Colonic mucosa (tissue), 4 donors: ENCODE measurements at regions not wholly inside any gene's neighbourhood (a gene's known extent, or its start where the extent isn't known, plus 50 kb on each side); places are given as distances from the start of the nearest gene placed in this dataset.
"Not testable (repeated sequence)": the region's sequence is repeated elsewhere in the genome, so short reads cannot be mapped to it uniquely, and the experiment has no call there.

Experiments used
- DNase-seq: peaks from one replicate; pipeline ENCODE4 v3.0.0-alpha.2; 2020
- H3K27ac ChIP-seq: fragments of 200-600 bp; one replicate; pipeline ENCODE4 v1.8.0; 2021
- H3K27me3 ChIP-seq: fragments of 200-600 bp; one replicate; pipeline ENCODE4 v1.8.0; 2021
- H3K36me3 ChIP-seq: fragments of 200-600 bp; one replicate; pipeline ENCODE4 v1.8.0; 2021
- H3K4me1 ChIP-seq: fragments of 200-600 bp; one replicate; pipeline ENCODE4 v1.8.0; 2021; ENCODE audit warnings: mild to moderate bottlenecking
- H3K4me3 ChIP-seq: fragments of 200-600 bp; one replicate; pipeline ENCODE4 v1.8.0; 2021
- H3K9ac ChIP-seq, 2 donors: one replicate each; pipeline ENCODE4 v1.7.0; 2013; ENCODE audit warnings: control low read depth in 2 of 2, low read depth in 2 of 2, low read length in 2 of 2
- H3K9me3 ChIP-seq: fragments of 200-600 bp; one replicate; pipeline ENCODE4 v1.8.0; 2021
- intact Hi-C: fragments of 100-400 bp; cut with DNase I; formaldehyde crosslinking; loops from one replicate; pipeline ENCODE4 v1.14.1; 2022
- TF ChIP-seq, protein P1 (sequence below): fragments of 200-600 bp; IDR thresholded peaks from one replicate; pipeline ENCODE4 v1.8.0; 2022; ENCODE audit warnings: antibody characterized with exemption, mild to moderate bottlenecking
- donor health status: healthy.
- donor health status: DM: no; HTN: no; CAD: no.
- donor health status: DM: no; HTN: no; CAD: no.

DNA sequence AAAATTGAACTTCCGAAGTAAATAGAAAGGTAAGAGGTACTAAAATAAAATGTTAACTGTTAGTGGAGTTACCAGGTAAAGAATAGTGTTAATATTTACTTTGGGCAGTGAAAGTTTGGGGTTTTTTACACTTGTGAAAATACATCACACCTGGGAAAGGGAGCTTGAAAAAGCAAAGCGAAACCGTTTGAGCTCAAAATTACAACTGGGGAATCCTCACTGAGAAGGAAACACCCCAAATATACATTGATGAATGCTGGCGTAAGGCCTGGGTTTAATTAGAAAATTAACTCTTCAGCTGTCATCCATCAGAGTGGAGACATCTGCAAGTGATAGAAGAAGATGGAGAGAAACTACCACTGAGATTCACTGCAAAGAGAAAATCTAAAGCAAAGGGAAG lies 1153.0 kb downstream of the SLITRK5 start:
- H3K4me3 ChIP-seq = no peak overlapping the region
- no peak overlapping the region for H3K9ac ChIP-seq
- H3K27ac ChIP-seq = no peak overlapping the region
- TF ChIP-seq, protein P1, sequence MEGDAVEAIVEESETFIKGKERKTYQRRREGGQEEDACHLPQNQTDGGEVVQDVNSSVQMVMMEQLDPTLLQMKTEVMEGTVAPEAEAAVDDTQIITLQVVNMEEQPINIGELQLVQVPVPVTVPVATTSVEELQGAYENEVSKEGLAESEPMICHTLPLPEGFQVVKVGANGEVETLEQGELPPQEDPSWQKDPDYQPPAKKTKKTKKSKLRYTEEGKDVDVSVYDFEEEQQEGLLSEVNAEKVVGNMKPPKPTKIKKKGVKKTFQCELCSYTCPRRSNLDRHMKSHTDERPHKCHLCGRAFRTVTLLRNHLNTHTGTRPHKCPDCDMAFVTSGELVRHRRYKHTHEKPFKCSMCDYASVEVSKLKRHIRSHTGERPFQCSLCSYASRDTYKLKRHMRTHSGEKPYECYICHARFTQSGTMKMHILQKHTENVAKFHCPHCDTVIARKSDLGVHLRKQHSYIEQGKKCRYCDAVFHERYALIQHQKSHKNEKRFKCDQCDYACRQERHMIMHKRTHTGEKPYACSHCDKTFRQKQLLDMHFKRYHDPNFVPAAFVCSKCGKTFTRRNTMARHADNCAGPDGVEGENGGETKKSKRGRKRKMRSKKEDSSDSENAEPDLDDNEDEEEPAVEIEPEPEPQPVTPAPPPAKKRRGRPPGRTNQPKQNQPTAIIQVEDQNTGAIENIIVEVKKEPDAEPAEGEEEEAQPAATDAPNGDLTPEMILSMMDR = no peak
- H3K36me3 ChIP-seq = no peaks in the 10 kb centered on the region
- intact Hi-C loops = no loop called here
- H3K9me3 ChIP-seq = no peaks in the 10 kb centered on the region
- H3K27me3 ChIP-seq = no peaks in the 10 kb centered on the region
- H3K4me1 ChIP-seq = no peaks in the 10 kb centered on the region
- DNase-seq = no peak

DNA sequence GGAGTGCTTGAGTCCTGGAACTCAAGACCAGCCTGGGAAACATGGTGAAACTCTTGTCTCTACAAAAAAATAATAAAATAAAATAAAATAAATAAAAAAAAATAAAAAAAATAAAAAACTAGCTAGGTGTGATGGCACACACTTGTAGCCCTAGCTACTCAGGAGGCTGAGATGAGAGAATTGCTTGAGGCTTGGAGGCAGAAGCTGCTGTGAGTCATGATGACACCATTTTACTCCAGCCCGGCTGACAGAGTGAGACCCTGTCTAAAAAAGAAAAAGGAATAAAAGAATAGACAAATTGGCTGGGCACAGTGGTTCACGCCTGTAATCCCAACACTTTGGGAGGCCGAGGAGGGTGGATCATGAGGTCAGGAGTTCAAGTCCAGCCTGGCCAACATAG lies 1168.9 kb downstream of the SLITRK5 start:
- Histone ChIP-seq H3K36me3 (no peaks in the 10 kb centered on the region), H3K9me3 (no peaks in the 10 kb centered on the region), H3K9ac (no peak overlapping the region), H3K4me1 (no peaks in the 10 kb centered on the region), H3K27ac (no peak overlapping the region), H3K27me3 (no peaks in the 10 kb centered on the region), H3K4me3 (no peak overlapping the region)
- DNase-seq = no peak
- TF ChIP-seq, protein P1 = no peak
- intact Hi-C loops = no loop called here

DNA sequence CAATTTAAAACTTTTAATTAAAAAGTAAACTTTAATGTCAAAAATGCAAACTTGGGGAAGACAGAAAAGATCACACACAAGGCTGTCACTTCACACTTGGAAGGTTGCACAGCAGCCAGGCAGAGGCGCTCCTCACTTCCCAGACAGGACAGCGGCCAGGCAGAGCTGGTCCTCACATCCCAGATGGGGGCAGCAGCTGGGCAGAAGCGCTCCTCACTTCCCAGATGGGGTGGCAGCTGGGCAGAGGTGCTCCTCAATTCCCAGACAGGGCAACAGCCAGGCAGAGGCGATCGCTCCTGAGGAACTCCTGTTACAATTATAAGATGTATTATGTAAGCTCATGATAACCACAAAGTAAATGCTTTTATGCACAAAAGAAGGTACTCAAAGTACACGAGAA lies 1181.1 kb downstream of the SLITRK5 start:
- H3K9ac ChIP-seq, H3K9me3 ChIP-seq, H3K27me3 ChIP-seq, H3K36me3 ChIP-seq, H3K27ac ChIP-seq, H3K4me1 ChIP-seq, intact Hi-C loops, H3K4me3 ChIP-seq, DNase-seq: not testable (repeated sequence)

DNA sequence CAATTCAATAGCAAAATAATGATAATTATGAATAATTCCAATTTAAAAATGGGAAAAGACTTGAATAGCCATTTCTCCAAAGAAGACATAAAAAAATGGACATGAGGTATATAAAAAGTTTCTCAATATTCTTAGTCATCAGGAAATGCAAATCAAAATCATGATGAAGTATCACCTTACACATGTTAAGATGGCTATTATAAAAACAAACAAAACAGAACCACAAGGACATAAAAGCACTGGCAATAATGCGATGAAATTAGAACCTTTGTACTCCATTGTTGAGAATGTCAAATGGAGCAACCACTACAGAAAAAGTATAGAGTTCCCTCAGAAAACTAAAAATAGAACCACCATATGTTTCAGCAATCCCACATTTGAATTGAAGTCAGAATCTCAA lies 1186.1 kb downstream of the SLITRK5 start:
- no peaks in the 10 kb centered on the region for H3K36me3 ChIP-seq
- H3K9ac ChIP-seq = no peak overlapping the region
- no peaks in the 10 kb centered on the region for H3K4me1 ChIP-seq
- no peak overlapping the region for H3K4me3 ChIP-seq
- no peaks in the 10 kb centered on the region for H3K27me3 ChIP-seq
- H3K27ac ChIP-seq = no peak overlapping the region
- intact Hi-C loops = no loop called here
- TF ChIP-seq, protein P1 = no peak
- no peaks in the 10 kb centered on the region for H3K9me3 ChIP-seq
- no peak for DNase-seq

DNA sequence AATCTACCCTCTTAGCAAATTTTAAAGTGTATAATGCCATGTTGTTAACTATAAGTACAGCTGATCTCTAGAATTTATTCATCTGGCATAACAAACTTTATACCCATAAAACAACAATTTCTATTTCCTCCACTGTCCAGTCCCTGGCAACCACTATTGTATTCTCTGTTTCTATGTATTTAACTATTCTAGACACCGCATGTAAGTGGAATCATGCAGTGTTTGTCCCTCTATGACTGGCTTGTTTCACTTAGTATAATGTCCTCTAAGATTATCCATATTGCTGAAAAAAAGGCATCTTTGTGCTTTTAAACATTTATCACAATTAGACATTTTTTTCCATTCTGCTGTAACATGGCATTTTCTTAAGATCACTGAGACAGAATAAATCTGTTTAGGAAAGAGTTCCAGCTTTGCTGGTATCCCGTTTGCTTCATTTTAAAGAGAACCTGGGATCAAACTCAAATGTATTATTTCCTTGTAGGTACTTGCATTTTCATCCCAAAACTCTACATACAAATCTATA lies 1191.0 kb downstream of the SLITRK5 start:
- TF ChIP-seq, protein P1 = no peak
- H3K4me3 ChIP-seq = no peak overlapping the region
- H3K9ac ChIP-seq = no peak overlapping the region
- no peaks in the 10 kb centered on the region for H3K4me1 ChIP-seq
- H3K9me3 ChIP-seq = no peaks in the 10 kb centered on the region
- no peak overlapping the region for H3K27ac ChIP-seq
- no peak for DNase-seq
- H3K27me3 ChIP-seq = no peaks in the 10 kb centered on the region
- no peaks in the 10 kb centered on the region for H3K36me3 ChIP-seq
- intact Hi-C loops = no loop called here

DNA sequence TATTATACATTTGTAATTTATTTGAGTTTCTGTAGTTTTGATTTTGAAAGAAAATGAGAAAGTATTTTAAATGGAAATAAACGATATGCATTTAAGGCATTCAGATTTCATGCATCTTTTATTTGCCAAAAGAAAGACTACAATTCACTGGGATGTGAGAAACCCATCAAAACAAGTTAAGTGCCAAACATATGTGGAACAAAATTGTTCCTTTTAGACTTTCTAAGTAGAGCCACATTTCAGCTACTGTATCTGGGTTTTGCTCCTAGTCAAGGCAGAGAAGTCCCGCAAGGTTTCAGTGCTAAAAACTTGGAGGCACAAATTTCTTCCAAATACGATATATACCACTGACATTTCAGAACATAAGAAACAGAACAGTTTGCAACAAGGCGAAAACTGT lies 1191.9 kb downstream of the SLITRK5 start:
- no peak overlapping the region for H3K4me3 ChIP-seq
- no peaks in the 10 kb centered on the region for H3K27me3 ChIP-seq
- DNase-seq = no peak
- no peak overlapping the region for H3K27ac ChIP-seq
- H3K9me3 ChIP-seq = no peaks in the 10 kb centered on the region
- no peak overlapping the region for H3K9ac ChIP-seq
- no peaks in the 10 kb centered on the region for H3K36me3 ChIP-seq
- intact Hi-C loops = no loop called here
- H3K4me1 ChIP-seq = no peaks in the 10 kb centered on the region
- TF ChIP-seq, protein P1 = no peak
